ENCODE measurements at regions not wholly inside any gene's neighbourhood (a gene's known extent, or its start where the extent isn't known, plus 50 kb on each side); places are given as distances from the start of the nearest gene placed in this dataset.

DNA sequence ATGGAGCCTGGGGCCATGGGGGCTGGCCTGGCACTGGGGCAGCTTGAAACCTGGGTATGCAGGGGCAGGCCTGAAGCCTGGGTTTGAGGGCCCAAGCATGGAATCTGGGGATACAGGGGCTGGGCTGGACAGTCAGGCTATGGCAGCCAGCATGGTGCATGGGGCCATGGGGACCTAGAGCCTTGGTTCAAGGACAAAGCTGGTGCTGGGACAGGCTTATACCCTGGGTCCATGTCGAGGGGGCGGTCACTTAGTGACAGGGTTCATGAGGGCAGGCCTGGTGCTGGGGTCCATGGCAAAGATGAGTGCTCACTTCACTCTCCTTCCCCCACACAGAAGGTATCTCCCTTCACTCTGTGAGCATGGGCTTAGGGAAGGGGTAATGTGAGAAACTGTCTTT is 116.2 kb downstream of the BBS10 start:
- intact Hi-C loops (cut with DNase I; ENCODE audit: low total_unique reads) = no loop called here
- Histone ChIP-seq H3K9me3 (no peaks in the 10 kb centered on the region), H3K27ac (no peak overlapping the region), H3K4me3 (no peak overlapping the region), H3K27me3 (no peaks in the 10 kb centered on the region), H3K36me3 (no peaks in the 10 kb centered on the region), H3K4me1 (no peaks in the 10 kb centered on the region)
- TF ChIP-seq, protein P1, sequence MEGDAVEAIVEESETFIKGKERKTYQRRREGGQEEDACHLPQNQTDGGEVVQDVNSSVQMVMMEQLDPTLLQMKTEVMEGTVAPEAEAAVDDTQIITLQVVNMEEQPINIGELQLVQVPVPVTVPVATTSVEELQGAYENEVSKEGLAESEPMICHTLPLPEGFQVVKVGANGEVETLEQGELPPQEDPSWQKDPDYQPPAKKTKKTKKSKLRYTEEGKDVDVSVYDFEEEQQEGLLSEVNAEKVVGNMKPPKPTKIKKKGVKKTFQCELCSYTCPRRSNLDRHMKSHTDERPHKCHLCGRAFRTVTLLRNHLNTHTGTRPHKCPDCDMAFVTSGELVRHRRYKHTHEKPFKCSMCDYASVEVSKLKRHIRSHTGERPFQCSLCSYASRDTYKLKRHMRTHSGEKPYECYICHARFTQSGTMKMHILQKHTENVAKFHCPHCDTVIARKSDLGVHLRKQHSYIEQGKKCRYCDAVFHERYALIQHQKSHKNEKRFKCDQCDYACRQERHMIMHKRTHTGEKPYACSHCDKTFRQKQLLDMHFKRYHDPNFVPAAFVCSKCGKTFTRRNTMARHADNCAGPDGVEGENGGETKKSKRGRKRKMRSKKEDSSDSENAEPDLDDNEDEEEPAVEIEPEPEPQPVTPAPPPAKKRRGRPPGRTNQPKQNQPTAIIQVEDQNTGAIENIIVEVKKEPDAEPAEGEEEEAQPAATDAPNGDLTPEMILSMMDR (IDR thresholded peaks at IDR 0.05) = no peak
- no peak for DNase-seq

DNA sequence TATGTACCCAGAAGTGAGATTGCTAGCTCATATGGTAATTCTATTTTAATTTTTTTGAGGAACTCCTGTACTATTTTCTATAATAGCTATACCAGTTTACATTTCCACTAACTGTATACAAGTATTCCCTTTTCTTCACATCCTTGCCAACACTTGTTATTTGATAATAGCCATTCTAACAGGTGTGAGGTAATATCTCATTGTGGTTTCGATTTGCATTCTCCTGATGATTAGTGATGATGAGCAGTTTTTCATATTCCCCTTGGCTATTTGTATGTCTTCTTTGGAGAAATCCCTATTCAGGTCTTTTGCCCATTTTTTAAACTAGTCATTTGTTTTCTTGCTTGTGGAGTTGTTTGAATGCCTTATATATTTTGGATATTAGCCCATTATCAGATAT is 121.3 kb downstream of the BBS10 start:
- Histone ChIP-seq H3K27ac (no peak overlapping the region), H3K27me3 (no peaks in the 10 kb centered on the region), H3K36me3 (no peaks in the 10 kb centered on the region), H3K4me3 (no peak overlapping the region), H3K9me3 (no peaks in the 10 kb centered on the region), H3K4me1 (no peaks in the 10 kb centered on the region)
- intact Hi-C loops (cut with DNase I; ENCODE audit: low total_unique reads) = no loop called here
- no peak for DNase-seq
- TF ChIP-seq, protein P1 (IDR thresholded peaks at IDR 0.05) = no peak

DNA sequence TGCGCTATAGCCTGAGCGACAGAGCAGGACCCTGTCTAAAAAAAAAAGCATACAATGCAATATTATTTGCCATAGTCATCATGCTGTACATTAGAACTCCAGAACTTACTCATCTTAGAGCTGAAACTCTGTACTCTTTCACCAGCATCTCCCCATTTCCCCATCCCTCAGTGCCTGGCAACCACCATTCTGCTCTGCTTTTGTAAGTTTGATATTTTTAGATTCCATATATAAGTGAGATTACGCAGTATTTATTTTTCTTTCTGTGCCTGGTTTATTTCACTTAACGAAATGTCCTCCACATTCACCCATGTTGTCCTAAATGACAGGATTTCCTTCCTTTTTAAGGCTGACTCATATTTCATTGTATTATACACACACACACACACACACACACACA is 121.8 kb downstream of the BBS10 start:
- TF ChIP-seq, protein P1 (IDR thresholded peaks at IDR 0.05) = no peak
- intact Hi-C loops (cut with DNase I; ENCODE audit: low total_unique reads) = no loop called here
- no peaks in the 10 kb centered on the region for H3K9me3 ChIP-seq
- no peak for DNase-seq
- no peaks in the 10 kb centered on the region for H3K27me3 ChIP-seq
- H3K4me3 ChIP-seq = no peak overlapping the region
- H3K4me1 ChIP-seq = no peaks in the 10 kb centered on the region
- H3K36me3 ChIP-seq = no peaks in the 10 kb centered on the region
- H3K27ac ChIP-seq = no peak overlapping the region

DNA sequence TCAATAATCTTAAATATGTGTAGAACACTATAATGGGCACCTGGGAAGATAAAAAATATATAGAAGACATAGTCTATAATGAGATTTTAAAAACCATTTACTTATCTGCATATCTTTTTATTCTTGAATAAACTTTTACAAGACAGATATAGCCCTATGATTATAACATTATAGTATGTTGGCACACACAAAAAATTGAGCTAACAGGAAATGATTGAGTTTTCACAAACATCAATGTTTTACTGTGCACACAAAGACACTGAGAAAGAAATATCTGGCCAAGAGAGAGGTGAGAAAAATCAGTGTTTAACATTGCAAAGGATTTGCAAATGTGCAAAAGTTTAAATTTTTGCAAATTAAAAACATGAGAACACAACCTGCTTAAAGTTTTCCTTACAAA is 124.3 kb downstream of the BBS10 start:
- Histone ChIP-seq H3K27me3 (no peaks in the 10 kb centered on the region), H3K36me3 (no peaks in the 10 kb centered on the region), H3K9me3 (no peaks in the 10 kb centered on the region), H3K27ac (no peak overlapping the region), H3K4me3 (no peak overlapping the region), H3K4me1 (no peaks in the 10 kb centered on the region)
- intact Hi-C loops (cut with DNase I; ENCODE audit: low total_unique reads) = no loop called here
- DNase-seq = no peak
- TF ChIP-seq, protein P1 (IDR thresholded peaks at IDR 0.05) = no peak

DNA sequence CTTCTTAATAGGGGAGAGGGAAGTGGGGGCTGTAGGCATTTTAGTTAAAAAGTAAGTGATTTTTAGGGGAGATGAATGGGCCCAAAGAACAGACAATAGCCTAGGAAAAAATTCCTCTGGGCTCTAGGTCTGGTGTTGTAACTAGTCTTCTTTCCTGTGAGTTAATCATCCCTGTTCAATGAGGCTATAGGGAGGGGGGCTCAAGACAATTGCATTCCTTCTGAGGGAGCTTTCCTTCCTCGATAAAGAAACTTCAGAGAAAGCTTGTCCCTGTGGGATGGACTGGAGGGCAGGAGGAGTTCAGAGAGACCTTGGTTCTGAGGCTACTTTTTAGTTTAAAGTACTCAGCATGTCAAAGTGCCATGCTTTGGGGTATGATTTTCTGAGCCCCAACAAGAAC is 127.2 kb downstream of the BBS10 start:
- intact Hi-C loops (cut with DNase I; ENCODE audit: low total_unique reads) = no loop called here
- Histone ChIP-seq H3K36me3 (no peaks in the 10 kb centered on the region), H3K27me3 (no peaks in the 10 kb centered on the region), H3K27ac (no peak overlapping the region), H3K9me3 (no peaks in the 10 kb centered on the region), H3K4me3 (no peak overlapping the region), H3K4me1 (no peaks in the 10 kb centered on the region)
- no peak for DNase-seq
- TF ChIP-seq, protein P1 (IDR thresholded peaks at IDR 0.05) = no peak

DNA sequence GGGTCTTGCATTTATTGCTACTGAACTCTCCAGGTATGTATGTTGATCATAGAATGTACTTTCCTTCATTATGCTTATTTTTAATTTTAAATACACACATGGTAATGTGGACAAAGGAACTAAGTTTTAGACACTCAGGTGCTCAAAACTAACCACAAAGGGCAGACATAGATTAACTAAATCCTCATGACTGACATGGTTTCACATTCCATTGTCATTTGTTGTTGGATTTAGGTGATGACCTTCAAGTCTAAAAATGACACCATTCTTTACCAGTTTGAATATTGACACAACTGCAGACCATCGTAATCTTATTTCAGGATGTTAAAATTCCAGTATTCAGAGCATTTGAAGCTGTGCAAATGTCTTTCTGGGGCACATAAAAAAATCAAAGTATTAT is 128.4 kb downstream of the BBS10 start:
- H3K9me3 ChIP-seq = no peaks in the 10 kb centered on the region
- DNase-seq = no peak
- no peak overlapping the region for H3K4me3 ChIP-seq
- intact Hi-C loops (cut with DNase I; ENCODE audit: low total_unique reads) = no loop called here
- TF ChIP-seq, protein P1 (IDR thresholded peaks at IDR 0.05) = no peak
- H3K27me3 ChIP-seq = no peaks in the 10 kb centered on the region
- H3K27ac ChIP-seq = no peak overlapping the region
- H3K4me1 ChIP-seq = no peaks in the 10 kb centered on the region
- H3K36me3 ChIP-seq = no peaks in the 10 kb centered on the region

Data from tibial artery (tissue), 4 donors.